Kidney capillary endothelial cell (primary cell): ENCODE measurements at regions not wholly inside any gene's neighbourhood (a gene's known extent, or its start where the extent isn't known, plus 50 kb on each side); places are given as distances from the start of the nearest gene placed in this dataset.
"Not testable (repeated sequence)": the region's sequence is repeated elsewhere in the genome, so short reads cannot be mapped to it uniquely, and the experiment has no call there.

Experiments
- DNase-seq: peaks from one replicate; pipeline ENCODE4 v3.0.0-alpha.2; 2018; ENCODE audit warnings: low spot score

DNA sequence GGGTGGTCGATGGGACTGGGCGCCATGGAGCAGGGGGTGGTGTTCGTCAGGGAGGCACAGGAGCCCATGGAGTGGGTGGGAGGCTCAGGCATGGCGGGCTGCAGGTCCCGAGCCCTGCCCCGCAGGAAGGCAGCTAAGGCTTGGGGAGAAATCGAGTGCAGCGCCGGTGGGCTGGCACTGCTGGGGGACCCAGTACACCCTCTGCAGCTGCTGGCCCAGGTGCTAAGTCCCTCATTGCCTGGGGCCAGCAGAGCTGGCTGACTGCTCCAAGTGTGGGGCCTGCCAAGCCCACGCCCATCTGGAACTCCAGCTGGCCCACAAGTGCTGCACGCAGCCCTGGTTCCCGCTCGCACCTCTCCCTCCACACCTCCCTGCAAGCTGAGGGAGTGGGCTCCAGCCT, 1009.6 kb downstream of the TMTC2 start:
- DNase-seq: not testable (repeated sequence)

DNA sequence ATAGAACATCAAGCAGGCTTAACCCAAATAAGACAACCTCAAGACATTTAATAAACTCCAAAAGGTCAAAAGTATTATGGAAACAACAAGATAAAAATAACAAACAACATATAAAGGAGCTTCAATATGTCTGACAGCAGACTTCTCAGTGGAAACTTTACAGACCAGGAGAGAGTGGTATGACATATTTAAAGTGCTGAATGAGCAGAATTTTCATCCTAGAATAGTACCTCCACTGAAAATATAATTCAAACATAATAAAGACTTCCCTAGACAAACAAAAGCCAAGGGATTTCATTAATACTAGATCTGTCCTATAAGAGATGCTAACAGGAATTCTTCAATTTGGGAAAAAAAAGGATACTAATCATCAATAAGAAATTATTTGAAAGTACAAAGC, 1005.0 kb downstream of the TMTC2 start:
- no peak for DNase-seq

DNA sequence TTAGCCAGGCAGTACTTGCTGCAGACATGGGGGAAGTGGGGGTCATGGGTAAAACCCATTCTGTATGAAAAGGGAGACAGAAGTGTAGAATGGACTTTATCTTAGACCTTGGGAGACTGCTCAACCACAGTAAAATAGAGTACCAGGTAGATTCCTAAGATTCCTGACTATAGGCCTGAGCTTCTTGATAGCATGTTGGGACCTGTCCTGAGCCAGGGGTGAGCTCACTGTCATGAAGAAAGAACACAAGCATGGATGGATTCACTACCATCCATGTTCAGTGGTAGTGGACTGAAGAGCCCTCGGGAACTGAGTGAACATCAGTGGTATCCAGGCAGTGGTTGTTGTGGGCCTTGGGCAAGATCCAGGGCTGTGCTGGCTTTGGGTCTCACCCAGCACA, 1003.8 kb downstream of the TMTC2 start:
- DNase-seq: no peak

DNA sequence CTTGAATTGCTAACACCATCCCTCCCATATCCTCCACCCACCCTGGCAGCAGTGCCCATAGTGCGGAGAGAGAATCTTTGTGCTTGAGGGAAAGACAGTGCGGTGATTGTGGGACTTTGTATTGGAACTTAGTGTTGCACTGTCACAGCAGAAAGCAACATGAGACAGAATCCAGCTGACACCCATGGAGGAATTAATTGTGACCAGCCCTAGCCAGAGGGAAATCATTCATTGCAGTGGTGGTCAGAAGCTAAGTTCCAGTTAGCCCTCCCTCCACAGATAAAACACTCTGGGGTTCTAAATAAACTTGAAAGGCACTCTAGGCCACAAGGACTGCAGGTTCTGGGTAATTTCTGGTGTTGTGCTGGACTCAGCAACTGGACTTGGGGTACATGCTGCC, 1002.6 kb downstream of the TMTC2 start:
- DNase-seq: no peak

DNA sequence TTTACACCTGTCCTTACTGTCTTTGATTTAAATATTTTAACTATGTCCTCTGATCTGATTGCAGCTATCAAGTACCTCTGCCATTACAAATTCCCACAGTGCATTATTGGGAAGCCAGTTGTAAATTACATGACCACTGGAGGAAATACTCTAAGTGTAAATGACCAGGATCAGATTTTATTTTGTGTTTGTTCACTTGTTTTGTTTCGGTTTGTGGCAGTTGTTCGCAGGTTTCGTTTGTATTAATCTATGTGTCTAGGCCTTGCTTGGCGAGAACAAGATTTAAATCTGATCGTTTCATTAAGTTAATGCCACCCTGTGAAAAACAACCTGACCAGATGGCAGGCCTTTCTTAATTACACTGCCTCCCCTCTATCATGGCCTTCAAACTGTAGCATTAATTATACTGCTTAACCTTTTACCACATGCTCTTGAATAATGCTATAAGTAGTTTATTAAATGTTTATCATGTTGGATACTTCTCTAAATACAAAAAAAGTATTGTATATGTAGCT, 990.1 kb downstream of the TMTC2 start:
- no peak for DNase-seq

DNA sequence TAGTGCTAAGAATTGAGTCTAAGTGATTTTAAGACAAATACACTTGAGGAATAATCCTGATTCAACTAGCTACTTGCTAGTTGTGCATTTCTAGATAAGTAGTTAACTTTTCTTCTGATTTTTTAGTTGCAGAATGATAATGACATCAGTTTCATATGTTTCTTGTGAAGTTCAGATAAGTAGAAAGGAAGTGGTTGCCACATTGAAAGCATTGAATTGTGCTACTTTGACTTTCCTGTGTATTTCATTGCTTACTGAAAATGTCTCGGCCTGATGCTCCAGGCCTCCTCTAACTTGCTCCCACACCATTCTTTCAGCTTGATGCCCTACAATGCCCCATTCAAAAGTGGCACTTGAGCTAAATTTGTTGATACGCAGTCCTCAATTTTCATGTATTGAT, 980.0 kb downstream of the TMTC2 start:
- DNase-seq: no peak

DNA sequence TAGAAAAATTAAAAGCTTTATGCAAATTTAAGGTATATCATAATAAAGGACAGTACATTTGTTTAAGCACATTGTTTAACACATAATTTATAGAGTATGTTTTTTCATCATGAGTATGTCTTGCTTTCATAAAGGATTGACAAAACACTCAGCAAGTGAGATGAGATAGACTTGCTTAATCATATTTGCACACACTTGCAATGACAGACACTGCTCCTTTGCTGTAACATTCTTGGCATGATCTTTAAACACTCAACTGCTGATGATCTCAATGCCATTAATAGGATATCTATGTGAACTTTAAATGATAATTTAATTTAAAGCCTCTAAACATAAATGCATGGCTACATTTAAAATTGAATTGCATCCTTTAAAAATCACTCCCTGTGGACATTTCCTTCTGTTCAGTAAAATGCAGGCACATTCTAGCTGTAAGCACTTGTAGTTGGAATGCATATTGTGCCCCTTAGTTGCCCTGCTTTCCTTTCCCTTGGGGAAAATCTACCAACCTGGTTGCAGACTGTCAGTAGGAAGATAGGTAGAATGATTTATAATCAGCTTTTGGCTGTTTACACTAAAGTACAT, 979.0 kb downstream of the TMTC2 start:
- DNase-seq: no peak

DNA sequence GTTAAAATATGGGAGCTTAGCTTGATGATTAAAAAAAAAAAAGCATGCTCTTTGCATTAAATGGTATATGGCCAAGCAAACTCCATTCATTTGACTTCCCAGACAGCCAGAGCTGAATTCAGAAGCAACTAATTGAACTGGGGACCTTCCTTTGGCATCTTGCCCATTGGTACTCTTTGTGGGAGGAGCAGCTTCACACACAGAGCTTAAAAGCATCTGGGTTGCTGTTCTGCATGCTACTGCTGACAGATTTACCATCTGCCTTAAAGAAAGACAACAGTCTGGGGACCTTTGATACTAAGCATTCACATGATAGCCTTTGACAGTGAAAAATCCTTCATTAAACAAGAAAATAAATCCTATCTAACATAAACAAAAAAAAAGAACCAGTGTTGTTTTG, 977.9 kb downstream of the TMTC2 start:
- DNase-seq: no peak

DNA sequence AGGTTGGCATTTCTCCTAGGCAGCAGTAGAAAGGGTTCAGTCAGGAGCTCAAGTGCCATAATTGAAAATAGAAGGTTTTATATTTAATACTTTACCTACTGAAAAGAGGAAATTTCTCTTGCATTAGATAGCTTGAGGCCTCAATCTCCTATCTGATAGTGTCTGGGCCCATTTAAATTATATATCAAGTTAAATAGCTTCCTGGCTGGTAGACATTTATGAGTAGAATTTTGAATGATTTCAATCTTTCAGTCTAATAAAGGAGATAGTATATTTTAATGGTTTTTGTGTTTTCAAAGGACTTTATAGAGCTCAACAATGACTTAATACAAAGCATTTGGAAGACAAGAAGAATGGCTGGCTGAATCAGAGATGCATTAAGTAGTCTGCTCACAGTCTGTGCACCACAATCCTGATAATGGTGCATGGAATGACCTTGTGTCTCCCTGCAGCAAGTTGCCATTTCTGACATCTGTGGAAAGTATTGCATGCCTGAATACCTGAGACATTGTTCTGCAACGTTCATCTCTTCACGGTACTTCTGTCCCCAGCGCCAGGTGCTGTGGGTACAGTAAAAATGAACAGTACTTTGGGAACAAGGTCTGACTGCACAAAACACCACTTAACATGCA, 974.1 kb downstream of the TMTC2 start:
- DNase-seq: no peak

DNA sequence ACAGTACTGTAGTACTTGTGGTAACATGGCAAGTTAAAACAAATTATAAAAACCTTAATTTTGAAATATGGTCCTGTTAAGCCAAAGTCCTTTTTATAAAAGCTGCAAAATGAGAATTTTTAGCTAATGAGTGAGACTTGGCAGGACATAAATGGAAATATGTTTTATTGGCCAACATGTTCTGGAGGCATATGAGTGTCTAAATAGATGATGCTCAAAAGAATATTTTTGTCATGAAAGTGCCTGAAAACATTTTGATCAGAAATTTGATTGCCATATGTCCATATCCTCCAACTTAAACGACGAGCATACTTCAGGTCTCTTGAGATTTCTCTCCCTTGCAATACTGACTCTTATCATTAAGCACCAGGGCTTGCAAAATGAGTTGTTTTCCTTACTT, 972.6 kb downstream of the TMTC2 start:
- DNase-seq: no peak

DNA sequence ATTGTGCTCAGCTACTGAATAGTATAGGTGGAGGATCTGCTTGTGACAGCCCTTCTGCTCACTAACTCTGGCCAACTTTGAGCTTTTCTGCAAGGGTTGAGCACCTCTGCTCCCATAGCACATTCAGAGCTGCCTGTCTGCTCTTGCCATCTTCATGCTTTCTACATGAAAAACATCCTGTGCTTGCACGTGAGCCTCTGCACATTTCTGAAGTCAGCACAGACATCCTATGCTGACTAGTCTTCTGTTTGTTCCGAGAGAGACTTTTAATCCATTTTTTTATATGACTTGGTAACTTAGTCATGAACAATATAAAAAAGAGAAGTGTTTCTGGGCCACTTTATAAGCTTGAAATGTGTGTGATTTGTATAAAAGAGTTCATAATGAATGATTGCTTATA, 969.3 kb downstream of the TMTC2 start:
- no peak for DNase-seq

DNA sequence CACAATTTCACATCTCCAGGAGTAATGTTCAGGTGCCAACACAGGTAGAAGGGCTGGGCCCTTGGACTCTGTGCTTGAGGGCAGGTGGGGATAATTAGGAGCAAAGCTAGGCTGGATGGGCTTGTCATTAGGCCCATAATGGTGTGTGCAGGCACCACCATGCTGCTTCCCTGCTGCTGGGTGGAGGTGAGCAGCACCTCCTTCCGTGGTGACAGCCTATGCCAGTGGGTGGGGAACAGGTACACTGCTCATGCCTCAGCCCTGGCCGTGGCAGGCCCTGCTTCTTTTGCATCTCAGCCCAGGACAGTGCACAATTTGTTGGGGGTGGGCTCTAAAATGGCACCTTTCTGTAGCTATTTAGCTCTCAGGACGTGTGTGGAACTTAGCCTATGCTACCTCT, 955.5 kb downstream of the TMTC2 start:
- no peak for DNase-seq

DNA sequence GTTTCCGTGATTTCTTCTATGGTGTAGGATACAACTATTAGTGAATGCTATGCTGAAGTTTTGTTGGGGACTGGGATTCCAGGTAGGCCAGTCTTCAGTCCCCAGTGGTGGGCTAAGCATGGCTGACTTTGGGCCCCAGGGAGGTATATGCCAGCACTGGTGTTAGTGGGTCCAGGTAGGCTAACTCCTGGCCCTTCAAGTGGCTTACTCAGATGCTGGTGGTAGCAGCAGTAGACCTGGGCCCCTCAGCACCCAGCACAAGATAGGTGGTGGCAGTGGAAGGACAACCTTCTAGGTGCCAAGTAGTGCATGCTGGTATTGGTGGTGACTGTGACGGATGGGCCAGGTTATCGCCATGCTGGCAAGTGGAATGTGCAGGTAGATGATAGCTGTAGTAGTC, 955.1 kb downstream of the TMTC2 start:
- no peak for DNase-seq

DNA sequence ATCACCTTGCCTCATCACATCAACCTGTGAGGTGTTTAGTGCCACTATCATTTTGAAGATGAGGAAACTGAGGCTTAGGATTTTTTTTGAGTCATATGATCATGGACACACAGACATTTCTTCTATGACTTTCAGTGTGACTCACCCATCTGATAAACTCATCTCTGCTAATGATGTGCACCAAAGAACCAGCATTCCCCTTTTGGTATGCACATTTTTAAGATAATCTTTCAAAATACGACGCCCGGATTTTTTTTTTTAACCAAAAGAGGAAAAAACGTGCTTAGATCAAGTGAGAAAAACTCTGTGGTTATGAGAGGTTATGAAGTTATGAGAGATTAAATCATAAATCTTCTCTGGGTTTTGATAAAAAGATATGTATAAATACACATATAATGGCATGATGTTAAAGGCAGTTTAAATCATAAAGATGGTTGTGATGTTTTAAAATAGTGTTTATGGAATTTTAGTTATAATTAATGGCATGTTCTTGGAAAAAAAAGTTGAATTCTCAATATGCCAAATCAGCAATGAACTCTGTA, 948.1 kb downstream of the TMTC2 start:
- DNase-seq: no peak

DNA sequence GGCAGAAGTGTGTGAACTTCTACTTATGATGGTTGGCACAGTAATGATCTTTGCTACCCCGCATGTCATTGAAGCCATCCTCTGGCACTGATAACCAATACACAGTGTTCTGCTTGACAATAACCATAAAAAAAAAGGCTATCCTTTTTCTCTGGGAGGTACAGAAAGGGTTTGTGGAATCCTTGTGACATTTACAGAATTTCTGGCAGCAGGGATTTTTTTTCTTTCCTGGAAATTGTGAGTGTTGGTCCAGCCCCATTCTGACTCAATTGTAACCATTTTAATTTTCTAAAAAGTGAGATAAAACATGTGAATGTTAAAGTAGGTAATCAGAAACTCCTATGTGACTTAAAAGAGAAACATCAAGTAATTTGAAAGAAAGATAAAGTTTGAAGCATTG, 943.8 kb downstream of the TMTC2 start:
- no peak for DNase-seq

DNA sequence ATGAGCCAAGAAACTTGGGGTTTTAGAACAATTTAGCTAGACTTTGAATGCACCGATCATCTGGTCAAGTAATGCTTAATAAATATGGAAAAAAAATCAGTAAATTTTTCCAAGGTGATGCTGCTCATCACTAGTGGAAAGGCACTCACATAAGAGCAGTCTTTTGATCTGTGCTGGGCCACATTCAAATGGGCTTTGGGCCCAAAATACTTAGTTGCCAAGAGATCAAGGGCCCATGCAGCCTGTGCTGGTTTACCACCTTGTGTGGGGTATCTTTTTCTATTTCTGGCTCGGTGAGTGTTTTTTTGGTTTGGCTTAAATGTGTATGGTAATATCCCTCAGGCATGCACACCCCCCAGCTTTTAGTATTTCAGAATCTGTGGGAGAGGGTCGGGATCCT, 943.2 kb downstream of the TMTC2 start:
- DNase-seq: no peak

DNA sequence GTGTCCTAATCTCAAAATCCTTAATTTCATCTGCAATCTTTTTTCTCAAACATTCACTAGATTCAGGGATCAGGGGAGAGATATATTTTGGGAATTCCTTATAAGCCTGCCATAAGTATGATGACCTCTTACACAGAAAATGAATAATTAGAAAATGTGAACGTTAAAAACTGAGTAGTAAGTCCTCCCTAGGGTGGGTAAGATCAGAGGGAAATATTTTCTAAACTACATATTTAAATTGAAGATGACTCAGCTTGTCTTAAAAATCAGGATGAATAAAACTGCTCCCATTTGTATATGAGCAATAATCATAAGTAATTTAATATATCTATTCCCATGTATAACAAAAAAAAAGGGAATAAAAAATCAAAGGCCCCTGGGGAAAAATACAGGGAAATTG, 935.5 kb downstream of the TMTC2 start:
- no peak for DNase-seq

DNA sequence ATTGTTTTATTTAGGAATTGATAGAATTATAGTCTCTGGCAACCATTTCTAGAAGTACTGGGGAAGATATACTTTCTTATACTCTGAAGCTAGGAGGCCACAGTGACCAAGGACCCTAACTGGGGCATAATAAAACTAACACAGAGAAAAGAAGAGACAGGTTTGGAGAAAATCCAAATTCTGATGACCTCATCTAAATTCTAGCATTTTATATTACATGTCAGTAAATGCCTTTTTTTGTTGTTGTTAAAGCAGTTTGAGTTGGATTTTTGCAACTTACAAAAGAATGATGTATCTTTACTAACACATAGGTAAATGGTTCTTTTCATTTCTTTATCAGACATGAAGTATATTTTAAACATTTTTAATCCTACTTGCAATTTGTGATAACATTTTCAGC, 933.3 kb downstream of the TMTC2 start:
- no peak for DNase-seq

DNA sequence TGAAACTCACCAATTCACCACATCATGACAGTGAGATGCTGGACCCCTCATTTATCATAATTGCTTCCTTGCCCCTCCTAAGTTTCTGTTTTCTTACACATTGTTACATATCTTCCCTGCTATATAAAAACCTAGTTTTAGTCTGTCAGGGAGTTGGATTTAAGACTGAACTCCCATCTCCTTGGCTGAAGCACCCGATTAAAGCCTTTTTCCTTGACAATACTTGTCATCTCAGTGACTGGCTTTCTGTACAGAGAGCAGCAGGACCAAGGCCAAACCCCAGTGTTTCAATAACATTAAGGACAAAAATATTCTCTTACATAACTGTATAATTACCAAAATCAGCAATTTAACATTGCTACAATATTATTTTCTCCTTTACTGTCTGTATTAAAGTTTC, 928.4 kb downstream of the TMTC2 start:
- DNase-seq: no peak

DNA sequence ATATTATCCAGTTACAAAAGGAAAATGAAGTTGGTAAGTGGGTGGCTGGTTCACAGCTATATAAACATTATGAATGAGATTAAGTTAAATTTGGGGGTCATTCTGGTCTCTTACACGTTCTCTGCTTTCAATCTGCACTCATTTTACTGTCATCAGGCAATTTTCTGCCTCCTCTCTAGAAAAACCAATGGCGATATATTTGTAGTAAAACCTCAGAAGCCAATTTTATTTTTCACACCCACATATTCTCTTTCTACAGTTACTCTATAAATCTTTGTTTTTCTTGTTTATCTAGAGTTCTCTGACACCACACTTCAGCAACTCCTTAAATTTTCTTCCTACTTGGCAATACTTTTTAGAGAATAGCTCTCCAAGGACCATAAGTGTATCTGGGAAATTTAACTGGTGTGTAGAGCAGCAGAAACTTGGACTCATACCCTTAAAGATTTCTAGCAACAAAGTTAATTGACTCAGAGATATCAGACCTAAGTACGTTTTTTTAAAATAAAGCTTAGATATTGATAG, 926.9 kb downstream of the TMTC2 start:
- DNase-seq: no peak

DNA sequence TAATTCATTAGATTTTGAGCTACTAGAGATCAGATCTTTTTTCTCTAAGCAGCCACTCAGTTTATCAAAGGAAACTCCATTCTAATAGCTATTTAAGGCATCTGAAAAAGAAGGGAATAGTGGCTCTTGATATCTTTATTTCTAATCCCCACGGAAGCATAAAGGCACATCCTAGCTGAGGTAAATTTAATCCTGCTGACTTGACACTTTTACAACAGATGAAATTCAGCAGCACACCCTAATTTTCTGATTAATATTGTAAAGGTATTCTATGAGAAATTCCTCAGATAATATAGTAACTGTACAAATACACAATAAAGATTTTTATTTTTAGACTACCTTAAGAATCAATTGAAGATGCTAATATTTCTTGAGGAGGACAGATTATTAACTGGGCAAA, 916.4 kb downstream of the TMTC2 start:
- no peak for DNase-seq

DNA sequence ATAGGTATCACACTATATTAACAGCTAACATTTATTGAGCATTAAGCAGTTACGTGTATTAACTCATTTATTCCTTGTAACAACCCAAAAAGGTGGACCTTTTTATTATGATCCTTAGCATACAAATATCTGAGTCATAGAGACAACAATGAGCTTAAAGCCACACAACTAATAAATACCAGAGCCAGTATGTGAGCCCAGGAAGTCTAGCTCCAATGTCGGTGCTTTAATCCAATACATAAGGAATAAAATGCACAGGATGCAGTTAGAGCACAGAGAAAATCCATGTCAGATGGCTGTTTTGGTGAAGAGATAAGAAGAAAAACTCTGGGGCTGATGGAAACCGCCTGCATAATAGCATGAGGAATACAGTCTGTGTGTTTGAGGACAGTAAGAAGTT, 888.6 kb downstream of the TMTC2 start:
- no peak for DNase-seq

DNA sequence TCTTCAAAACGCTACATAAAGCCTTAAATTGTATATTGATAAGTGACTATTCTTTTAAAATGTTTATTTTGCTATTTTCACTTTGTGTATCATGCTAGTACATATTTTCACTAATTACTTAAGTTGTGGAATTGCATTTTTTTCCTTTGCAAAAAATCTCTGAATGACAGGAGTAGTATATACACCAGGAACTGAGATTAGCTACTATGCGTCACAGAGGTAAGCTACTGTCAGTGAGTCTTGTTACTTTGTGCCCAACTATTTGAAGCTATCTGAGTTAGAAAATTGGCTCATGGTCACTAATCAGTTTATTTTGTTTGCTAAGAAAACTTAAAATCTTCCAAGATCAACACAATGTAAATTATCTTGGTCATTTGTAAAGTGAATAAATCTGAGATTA, 887.4 kb downstream of the TMTC2 start:
- no peak for DNase-seq

DNA sequence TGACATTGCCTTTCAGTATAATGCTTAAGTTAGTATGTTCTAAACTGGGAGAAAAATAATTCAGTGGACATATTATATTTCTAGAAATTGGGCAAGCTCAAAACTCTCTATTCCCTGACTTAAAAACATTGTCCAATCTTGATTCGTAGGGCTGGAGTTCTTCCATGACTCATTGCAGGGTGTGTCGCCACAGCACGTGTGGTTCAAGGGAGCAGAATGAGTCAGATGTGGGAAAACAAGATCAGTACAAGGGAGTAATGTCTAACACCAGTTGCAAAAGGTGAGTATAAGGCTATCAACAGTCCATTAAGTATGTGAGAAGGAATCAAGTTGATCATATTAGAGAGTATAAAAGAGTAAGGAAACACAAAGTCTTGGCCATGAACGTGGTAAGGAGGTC, 887.0 kb downstream of the TMTC2 start:
- no peak for DNase-seq
